ENCODE measurements at regions not wholly inside any gene's neighbourhood (a gene's known extent, or its start where the extent isn't known, plus 50 kb on each side); places are given as distances from the start of the nearest gene placed in this dataset.
"Not testable (repeated sequence)": the region's sequence is repeated elsewhere in the genome, so short reads cannot be mapped to it uniquely, and the experiment has no call there.

- POLR2A ChIA-PET = interaction anchor here (1.3 to 3.5 kb wide), 10 partner anchors 9 to 71 kb away, joined by 4 to 42 read pairs (median 9); partner anchors contain the start of genes EP300 and RBX1
Measured at GRCh38 chr22:41023299-41023623, 69.1 kb upstream of the EP300 start.

GRCh38 chr22:41028841-41029240, 63.6 kb upstream of the EP300 start:
- ChIA-PET CTCF (no interaction called here), POLR2A (no interaction called here)
- TF ChIP-seq FOXK2 (IDR thresholded peaks at IDR 0.05) (no peak), FOXM1 (IDR thresholded peaks at IDR 0.05; ENCODE audit: borderline replicate concordance) (no peak), LEF1 (IDR thresholded peaks at IDR 0.05; ENCODE audit: borderline replicate concordance) (no peak), ELF4 (IDR thresholded peaks at IDR 0.05) (no peak), HDGF (IDR thresholded peaks at IDR 0.05; ENCODE audit: borderline replicate concordance) (no peak), BHLHE40 (IDR thresholded peaks at IDR 0.05; ENCODE audit: borderline replicate concordance) (no peak), CTBP1 (IDR thresholded peaks at IDR 0.05; ENCODE audit: borderline replicate concordance) (no peak), TARDBP (IDR thresholded peaks at IDR 0.05) (no peak), SUZ12 (IDR thresholded peaks at IDR 0.05) (no peak), ARNT (IDR thresholded peaks at IDR 0.05) (no peak), SP1 (IDR thresholded peaks at IDR 0.05) (no peak), ZNF384 (IDR thresholded peaks at IDR 0.05) (no peak), FOXA1 (IDR thresholded peaks at IDR 0.05) (no peak), NFRKB (IDR thresholded peaks at IDR 0.05) (no peak)
- DNase-seq (ENCODE audit: extremely low spot score) = no peak

More at GRCh38 chr22:41023299-41023623, 69.1 kb upstream of the EP300 start:
- CTCF ChIA-PET = interaction anchor here (0.7 kb wide), 1 partner anchor 125 kb away, joined by 3 read pairs; no protein-coding TSS in a partner anchor
- DNase-seq (ENCODE audit: extremely low spot score) = no peak
- TF ChIP-seq CTBP1 (IDR thresholded peaks at IDR 0.05; ENCODE audit: borderline replicate concordance) (no peak), LEF1 (IDR thresholded peaks at IDR 0.05; ENCODE audit: borderline replicate concordance) (no peak), L3MBTL2 (conservative IDR thresholded peaks at IDR 0.05) (no peak), SUZ12 (IDR thresholded peaks at IDR 0.05) (no peak), PKNOX1 (IDR thresholded peaks at IDR 0.05) (no peak), FOXM1 (IDR thresholded peaks at IDR 0.05; ENCODE audit: borderline replicate concordance) (no peak), TARDBP (IDR thresholded peaks at IDR 0.05) (no peak), FOXA1 (IDR thresholded peaks at IDR 0.05) (no peak), FOXK2 (IDR thresholded peaks at IDR 0.05) (no peak), BHLHE40 (IDR thresholded peaks at IDR 0.05; ENCODE audit: borderline replicate concordance) (no peak), SP1 (IDR thresholded peaks at IDR 0.05) (no peak)

DNA sequence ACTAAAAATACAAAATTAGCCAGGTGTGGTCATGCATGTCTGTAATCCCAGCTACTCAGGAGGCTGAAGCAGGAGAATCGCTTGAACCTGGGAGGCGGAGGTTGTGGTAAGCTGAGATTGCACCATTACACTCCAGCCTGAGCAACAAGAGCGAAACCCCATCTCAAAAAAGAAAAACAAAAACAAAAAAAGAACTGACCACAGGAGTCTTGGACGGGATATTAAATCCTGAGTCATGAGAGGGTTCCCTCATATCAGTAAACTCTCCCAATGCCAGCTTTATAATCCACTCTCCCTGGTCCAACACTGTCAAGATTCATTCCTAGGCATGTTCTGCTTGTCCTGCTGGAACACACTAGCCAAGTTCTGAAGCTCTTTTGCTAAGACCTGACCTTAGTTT, 61.5 kb upstream of the EP300 start:
- ChIA-PET CTCF (no interaction called here), POLR2A (interaction anchor here (1.4 kb wide), 1 partner anchor 9 kb away, joined by 4 read pairs; no protein-coding TSS in a partner anchor)
- no peak for DNase-seq (ENCODE audit: extremely low spot score)

DNA sequence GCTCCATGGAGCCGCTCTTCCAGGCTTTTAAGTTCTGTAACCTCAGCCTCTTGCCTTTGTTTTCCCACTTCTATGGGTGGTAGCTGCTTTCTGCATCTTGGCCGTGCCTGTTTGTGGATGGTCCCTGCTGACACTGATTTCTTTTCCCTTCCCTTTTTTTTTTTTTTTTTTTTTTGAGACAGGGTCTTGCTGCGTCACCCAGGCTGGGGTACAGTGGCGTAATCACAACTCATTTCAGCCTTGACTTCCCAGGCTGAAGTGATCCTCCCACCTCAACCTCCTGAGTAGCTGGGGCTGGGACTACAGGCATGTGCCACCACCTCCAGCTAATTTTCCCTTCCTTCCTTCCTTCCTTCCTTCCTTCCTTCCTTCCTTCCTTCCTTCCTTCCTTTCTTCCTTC, 57.7 kb upstream of the EP300 start:
- no peak for TF ChIP-seq CTBP1 (IDR thresholded peaks at IDR 0.05; ENCODE audit: borderline replicate concordance)
- TF ChIP-seq PKNOX1 (IDR thresholded peaks at IDR 0.05) = no peak
- no peak for TF ChIP-seq FOXM1 (IDR thresholded peaks at IDR 0.05; ENCODE audit: borderline replicate concordance)
- no peak for TF ChIP-seq ELF4 (IDR thresholded peaks at IDR 0.05)
- no peak for TF ChIP-seq SP1 (IDR thresholded peaks at IDR 0.05)
- no peak for TF ChIP-seq BHLHE40 (IDR thresholded peaks at IDR 0.05; ENCODE audit: borderline replicate concordance)
- TF ChIP-seq HDGF (IDR thresholded peaks at IDR 0.05; ENCODE audit: borderline replicate concordance) = no peak
- TF ChIP-seq NFRKB (IDR thresholded peaks at IDR 0.05) = no peak
- TF ChIP-seq FOXK2 (IDR thresholded peaks at IDR 0.05) = no peak
- TF ChIP-seq LEF1 (IDR thresholded peaks at IDR 0.05; ENCODE audit: borderline replicate concordance) = no peak
- TF ChIP-seq ARNT (IDR thresholded peaks at IDR 0.05) = no peak
- no peak for TF ChIP-seq TARDBP (IDR thresholded peaks at IDR 0.05)
- no peak for TF ChIP-seq L3MBTL2 (conservative IDR thresholded peaks at IDR 0.05)
- no peak for TF ChIP-seq SUZ12 (IDR thresholded peaks at IDR 0.05)
- TF ChIP-seq FOXA1 (IDR thresholded peaks at IDR 0.05) = no peak
- TF ChIP-seq ZNF384 (IDR thresholded peaks at IDR 0.05) = no peak
- CTCF ChIA-PET = interaction anchor here (0.6 kb wide), 1 partner anchor 18 kb away, joined by 3 read pairs; no protein-coding TSS in a partner anchor
- POLR2A ChIA-PET = interaction anchor here (1.3 kb wide), 1 partner anchor 15 kb away, joined by 3 read pairs; no protein-coding TSS in a partner anchor
- no peak for DNase-seq (ENCODE audit: extremely low spot score)

More for the DNA sequence above, 61.5 kb upstream of the EP300 start:
- TF ChIP-seq PKNOX1 (IDR thresholded peaks at IDR 0.05) (no peak), TARDBP (IDR thresholded peaks at IDR 0.05) (no peak), FOXA1 (IDR thresholded peaks at IDR 0.05) (no peak)

DNA sequence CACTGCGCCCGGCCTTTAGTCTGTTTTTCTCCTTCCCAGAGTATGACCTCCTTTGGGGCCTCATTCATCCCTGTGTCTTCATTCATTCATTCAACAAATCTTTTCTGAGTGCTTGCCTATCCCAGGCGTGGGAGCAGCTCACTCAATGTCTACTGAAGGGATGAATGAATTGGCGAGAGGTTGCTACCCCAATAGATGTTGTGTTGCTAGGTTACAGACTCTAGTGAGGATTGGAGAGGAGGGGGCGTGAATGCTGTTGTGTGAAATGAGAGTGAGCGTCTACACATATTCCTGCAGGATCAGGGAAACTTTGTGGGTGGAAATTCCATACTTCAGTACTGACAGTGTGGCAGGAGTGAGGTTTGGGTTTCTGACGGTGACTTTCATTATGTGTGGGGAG, 55.5 kb upstream of the EP300 start:
- ChIA-PET CTCF (no interaction called here), POLR2A (interaction anchor here (1.2 kb wide), 1 partner anchor 14 kb away, joined by 4 read pairs; no protein-coding TSS in a partner anchor)
- TF ChIP-seq CTBP1 (IDR thresholded peaks at IDR 0.05; ENCODE audit: borderline replicate concordance) = no peak
- TF ChIP-seq FOXK2 (IDR thresholded peaks at IDR 0.05) = no peak
- no peak for TF ChIP-seq PKNOX1 (IDR thresholded peaks at IDR 0.05)
- no peak for TF ChIP-seq ELF4 (IDR thresholded peaks at IDR 0.05)
- no peak for TF ChIP-seq LEF1 (IDR thresholded peaks at IDR 0.05; ENCODE audit: borderline replicate concordance)
- TF ChIP-seq NFRKB (IDR thresholded peaks at IDR 0.05) = no peak
- TF ChIP-seq TARDBP (IDR thresholded peaks at IDR 0.05) = no peak
- TF ChIP-seq FOXA1 (IDR thresholded peaks at IDR 0.05) = no peak
- TF ChIP-seq BHLHE40 (IDR thresholded peaks at IDR 0.05; ENCODE audit: borderline replicate concordance) = no peak
- no peak for TF ChIP-seq HDGF (IDR thresholded peaks at IDR 0.05; ENCODE audit: borderline replicate concordance)
- no peak for TF ChIP-seq L3MBTL2 (conservative IDR thresholded peaks at IDR 0.05)
- DNase-seq (ENCODE audit: extremely low spot score) = no peak

GRCh38 chr22:41038732-41039131, 53.7 kb upstream of the EP300 start:
- ChIA-PET CTCF (no interaction called here), POLR2A (interaction anchor here (0.8 kb wide), 1 partner anchor 16 kb away, joined by 4 read pairs; no protein-coding TSS in a partner anchor)
- TF ChIP-seq BHLHE40 (IDR thresholded peaks at IDR 0.05; ENCODE audit: borderline replicate concordance) (no peak), SP1 (IDR thresholded peaks at IDR 0.05) (no peak), SUZ12 (IDR thresholded peaks at IDR 0.05) (no peak), CTBP1 (IDR thresholded peaks at IDR 0.05; ENCODE audit: borderline replicate concordance) (no peak), NFRKB (IDR thresholded peaks at IDR 0.05) (no peak), HDGF (IDR thresholded peaks at IDR 0.05; ENCODE audit: borderline replicate concordance) (no peak), PKNOX1 (IDR thresholded peaks at IDR 0.05) (no peak), LEF1 (IDR thresholded peaks at IDR 0.05; ENCODE audit: borderline replicate concordance) (no peak), ELF4 (IDR thresholded peaks at IDR 0.05) (no peak), ARNT (IDR thresholded peaks at IDR 0.05) (no peak), FOXA1 (IDR thresholded peaks at IDR 0.05) (no peak), FOXK2 (IDR thresholded peaks at IDR 0.05) (no peak), L3MBTL2 (conservative IDR thresholded peaks at IDR 0.05) (no peak), TARDBP (IDR thresholded peaks at IDR 0.05) (no peak), ZNF384 (IDR thresholded peaks at IDR 0.05) (no peak), FOXM1 (IDR thresholded peaks at IDR 0.05; ENCODE audit: borderline replicate concordance) (no peak)
- no peak for DNase-seq (ENCODE audit: extremely low spot score)

DNA sequence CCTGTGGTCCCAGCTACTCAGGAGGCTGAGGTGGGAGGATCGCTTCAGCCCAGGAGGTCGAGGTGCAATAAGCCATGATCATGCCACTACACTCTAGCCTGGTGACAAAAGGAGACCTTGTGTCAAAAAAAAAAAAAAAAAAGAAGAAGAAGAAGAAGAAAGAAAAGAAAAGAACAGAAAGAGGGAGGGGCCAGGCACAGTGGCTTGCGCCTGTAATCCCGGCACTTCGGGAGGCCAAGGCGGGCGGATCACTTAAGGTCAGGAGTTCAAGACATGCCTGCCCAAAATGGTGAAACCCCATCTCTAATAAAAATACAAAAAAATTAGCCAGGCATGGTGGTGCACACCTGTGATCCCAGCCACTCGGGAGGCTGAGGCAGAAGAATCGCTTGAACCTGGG, 52.8 kb upstream of the EP300 start:
- CTCF ChIA-PET = not testable (repeated sequence)

More for the DNA sequence above, 52.8 kb upstream of the EP300 start:
- POLR2A ChIA-PET; DNase-seq (ENCODE audit: extremely low spot score): not testable (repeated sequence)
